ENCODE measurements at regions not wholly inside any gene's neighbourhood (a gene's known extent, or its start where the extent isn't known, plus 50 kb on each side); places are given as distances from the start of the nearest gene placed in this dataset.

- no peak for TF ChIP-seq CTCF (IDR thresholded peaks at IDR 0.05)
- no peak for TF ChIP-seq POLR2A (IDR thresholded peaks at IDR 0.05)
- TF ChIP-seq POLR2AphosphoS5 (IDR thresholded peaks at IDR 0.05; ENCODE audit: insufficient read depth in 1 of 2, low read depth in 1 of 2), result no peak
These were observed 115.4 kb upstream of the USP29 start for GRCh38 chr19:57004418-57004817.
